ENCODE measurements at regions not wholly inside any gene's neighbourhood (a gene's known extent, or its start where the extent isn't known, plus 50 kb on each side); places are given as distances from the start of the nearest gene placed in this dataset.

DNA sequence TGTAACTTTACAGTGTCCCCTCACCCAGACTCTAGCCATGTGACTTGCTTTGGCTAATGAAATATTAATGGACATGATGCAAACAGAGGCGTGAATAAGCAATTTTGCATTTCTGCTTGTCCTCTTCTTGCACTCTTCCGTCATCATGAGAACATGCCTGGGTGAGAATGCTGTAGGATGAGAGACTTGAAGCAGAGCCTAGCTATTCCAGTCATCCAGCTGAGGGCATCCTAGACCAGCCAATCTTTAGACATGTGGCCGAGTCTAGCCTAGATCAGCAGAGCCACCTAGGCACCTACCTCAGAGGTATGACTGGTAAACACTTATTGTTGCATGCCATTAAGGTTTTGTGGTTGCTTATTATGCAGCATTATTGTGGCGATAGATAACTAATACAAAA is 450.5 kb upstream of the AZI2 start:
- DNase-seq (ENCODE audit: low read depth in 2 of 2, low spot score in 1 of 2), result no peak

DNA sequence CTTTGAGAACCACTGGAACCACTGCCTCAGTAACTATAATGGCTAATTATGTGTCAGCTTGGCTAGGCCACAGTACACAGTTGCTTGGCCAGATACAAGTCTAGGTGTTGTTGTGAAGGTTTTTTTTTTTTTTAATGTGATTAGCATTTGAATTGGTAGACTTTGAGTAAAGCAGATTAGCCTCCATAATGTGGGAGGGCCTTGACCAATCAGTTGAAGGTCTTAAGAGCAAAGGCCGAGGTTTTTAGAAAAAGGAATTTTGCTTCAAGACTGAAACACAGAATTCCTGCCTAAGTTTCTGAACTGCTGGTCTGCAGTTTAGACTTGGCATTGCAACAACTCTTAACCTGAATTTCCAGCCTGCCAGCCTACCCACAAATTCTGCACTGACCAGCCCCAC is 451.6 kb upstream of the AZI2 start:
- no peak for DNase-seq (ENCODE audit: low read depth in 2 of 2, low spot score in 1 of 2)

DNA sequence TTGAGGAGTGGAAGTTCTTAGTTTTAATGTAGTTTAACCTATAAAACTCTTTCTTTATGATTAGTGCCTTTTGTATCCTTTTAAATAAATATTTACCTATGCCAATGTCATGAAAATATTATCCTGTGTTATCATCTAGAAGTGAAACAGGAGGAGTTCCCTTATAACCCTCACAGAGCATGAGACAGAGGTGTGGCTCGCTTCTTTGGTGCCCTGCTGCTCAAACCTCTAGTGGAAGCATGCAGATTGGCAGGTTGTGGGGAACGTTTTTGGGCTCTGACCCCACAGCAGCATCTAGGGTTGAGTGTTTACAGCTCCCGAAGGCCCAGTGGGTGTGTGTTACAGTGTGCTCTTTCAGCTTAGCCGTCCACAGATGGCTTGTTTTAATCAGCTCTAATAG is 459.4 kb upstream of the AZI2 start:
- no peak for DNase-seq (ENCODE audit: low read depth in 2 of 2, low spot score in 1 of 2)

DNA sequence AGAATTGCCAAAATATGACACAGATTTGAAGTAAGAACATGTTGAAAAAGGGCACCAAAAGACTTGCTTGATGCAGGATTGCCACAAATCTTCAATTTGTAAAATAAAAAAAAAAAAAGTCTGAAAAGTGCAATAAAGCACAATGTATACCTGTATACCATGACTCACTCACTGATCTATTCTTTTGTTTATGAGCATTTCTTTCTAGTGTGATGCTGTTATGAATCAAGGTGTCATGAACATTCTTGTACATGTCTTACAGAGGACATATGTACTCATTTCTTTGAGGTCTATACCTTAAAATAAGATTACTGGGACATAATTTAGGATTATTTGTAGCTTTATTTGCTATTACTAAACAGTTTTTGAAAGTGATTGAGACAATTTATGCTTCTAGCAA is 464.9 kb upstream of the RBMS3 start:
- DNase-seq (ENCODE audit: low read depth in 2 of 2, low spot score in 1 of 2), result no peak

DNA sequence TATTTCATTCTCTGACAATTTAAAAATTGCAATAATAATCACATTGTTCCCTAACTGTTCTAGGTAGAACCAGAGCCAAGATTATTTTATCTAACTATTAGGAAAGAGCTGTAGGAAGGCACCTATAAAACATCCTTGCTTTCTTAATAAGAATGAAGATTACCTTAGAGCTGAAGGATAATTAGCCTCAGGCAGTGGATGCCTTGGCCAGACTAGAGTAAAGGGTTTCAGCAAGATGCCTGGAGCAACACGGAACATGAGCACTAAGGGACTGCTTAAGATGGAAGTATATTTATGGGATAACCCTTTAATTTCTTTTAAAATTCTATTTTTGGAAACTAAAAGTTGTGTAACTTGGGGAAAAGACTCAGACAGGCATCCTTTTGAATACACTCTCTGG is 456.6 kb upstream of the RBMS3 start:
- no peak for DNase-seq (ENCODE audit: low read depth in 2 of 2, low spot score in 1 of 2)

DNA sequence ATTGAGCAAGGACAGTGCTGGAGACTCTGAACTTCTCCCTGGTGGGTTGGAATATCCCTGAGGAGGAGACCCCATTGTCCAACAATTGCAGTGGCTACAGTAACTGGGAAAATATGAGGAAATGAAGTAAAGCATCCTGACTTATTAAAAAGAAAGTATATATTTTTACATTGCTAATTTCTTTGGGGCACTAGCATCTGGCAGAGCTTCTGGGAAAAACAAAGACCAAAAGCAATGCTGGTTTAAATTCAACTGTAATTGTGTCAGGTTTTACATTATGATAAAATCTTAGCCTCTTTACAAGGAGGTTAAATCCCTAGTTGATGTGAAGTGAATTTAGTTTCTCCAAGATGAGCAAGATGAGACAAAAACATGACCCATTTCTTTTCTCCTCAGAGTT is 454.0 kb upstream of the RBMS3 start:
- no peak for DNase-seq (ENCODE audit: low read depth in 2 of 2, low spot score in 1 of 2)

DNA sequence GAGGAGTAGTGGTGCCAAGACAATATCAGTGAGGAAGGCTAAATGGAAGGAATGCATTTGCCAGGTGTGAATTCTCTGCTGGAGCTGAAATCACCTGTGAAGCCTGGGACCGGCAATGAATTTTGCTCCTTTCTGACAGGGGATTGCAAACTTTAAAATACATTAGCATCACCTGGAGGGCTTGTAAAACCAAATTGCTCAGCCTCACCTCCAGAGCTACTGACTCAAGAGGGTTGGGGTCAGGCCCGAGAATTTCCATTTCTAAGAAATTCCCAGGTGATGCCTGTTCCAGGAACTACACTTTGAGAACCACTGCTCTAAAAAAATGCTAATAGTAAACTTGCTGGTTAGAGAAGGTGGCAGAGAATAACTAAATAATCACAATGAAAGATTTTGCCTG is 445.6 kb upstream of the RBMS3 start:
- no peak for DNase-seq (ENCODE audit: low read depth in 2 of 2, low spot score in 1 of 2)

DNA sequence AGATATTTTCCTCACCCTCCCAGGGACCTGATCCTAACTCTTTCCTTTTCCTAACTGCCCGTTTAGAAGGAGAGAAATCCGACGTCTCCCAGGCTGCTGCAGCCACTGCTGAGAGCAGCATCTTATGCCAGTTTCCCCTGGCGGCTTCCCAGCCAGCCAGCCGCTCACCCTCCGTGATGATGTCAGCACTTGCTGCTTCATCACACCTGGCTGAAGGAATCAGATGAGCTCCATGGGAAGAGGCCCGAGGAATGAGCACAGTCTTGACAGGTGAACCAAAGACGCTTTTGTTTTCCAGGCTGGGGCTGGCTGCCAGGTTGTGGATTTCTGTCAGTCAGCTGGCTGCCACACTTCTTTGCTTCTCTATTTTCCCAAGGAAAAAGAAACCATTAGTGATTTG is 445.1 kb upstream of the RBMS3 start:
- DNase-seq (ENCODE audit: low read depth in 2 of 2, low spot score in 1 of 2), result no peak

DNA sequence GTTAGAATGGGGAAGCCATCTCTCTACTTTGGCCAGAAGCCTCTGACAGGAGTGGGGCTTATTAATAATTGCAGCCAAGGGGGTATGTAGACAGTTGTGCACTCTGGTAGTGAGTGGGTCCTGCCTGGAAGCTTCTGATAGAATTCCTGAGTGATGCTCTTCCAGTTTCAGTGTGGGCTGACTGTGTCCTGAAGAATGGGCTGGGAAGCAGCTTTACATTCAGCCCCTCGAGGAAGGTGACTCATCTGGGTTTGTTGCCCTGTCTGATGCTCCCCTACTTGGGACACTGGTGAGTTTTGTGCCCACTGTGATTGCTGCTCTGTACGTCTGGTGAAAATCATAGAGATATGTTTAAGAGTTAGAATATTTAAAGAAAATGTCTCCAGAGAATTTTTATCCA is 444.7 kb upstream of the RBMS3 start:
- DNase-seq (ENCODE audit: low read depth in 2 of 2, low spot score in 1 of 2), result no peak

DNA sequence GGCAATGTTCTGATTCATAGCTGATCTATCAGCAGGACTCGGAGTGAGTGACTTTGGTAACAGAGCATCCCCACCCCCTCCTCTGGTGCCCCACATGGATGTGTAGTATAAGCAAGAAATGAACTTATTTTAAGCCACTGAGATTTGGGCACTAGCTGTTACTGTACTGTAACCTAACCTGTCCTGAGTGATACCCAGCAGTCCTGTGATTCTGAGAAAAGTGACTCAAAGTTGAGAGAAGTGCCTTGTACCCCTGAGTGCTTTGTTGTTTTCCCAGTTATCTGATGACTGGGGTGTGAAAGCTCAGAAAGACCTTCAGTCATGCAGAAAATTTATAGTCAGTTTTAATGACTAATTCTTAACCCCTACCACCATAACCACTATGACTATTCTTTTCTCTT is 439.9 kb upstream of the RBMS3 start:
- no peak for DNase-seq (ENCODE audit: low read depth in 2 of 2, low spot score in 1 of 2)

DNA sequence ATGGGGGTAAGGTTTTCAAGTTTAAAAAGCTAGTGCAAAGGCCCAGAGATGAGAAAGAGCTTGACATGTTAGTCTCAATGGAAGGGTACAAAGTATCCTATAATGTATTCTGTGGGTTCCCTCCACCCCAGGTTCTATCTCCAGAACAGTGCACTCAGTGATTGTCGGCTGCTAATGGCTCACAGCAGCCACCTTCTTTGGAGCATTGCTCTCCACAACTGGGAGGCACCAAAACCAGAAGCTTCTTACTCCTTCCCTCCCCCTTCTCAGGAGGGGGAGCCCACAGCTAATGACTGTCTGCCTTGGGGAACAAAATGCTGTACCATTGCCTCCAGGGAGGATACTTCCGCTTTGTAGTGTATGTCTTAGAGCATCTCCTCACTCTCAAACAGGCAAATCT is 439.4 kb upstream of the RBMS3 start:
- DNase-seq (ENCODE audit: low read depth in 2 of 2, low spot score in 1 of 2), result no peak

DNA sequence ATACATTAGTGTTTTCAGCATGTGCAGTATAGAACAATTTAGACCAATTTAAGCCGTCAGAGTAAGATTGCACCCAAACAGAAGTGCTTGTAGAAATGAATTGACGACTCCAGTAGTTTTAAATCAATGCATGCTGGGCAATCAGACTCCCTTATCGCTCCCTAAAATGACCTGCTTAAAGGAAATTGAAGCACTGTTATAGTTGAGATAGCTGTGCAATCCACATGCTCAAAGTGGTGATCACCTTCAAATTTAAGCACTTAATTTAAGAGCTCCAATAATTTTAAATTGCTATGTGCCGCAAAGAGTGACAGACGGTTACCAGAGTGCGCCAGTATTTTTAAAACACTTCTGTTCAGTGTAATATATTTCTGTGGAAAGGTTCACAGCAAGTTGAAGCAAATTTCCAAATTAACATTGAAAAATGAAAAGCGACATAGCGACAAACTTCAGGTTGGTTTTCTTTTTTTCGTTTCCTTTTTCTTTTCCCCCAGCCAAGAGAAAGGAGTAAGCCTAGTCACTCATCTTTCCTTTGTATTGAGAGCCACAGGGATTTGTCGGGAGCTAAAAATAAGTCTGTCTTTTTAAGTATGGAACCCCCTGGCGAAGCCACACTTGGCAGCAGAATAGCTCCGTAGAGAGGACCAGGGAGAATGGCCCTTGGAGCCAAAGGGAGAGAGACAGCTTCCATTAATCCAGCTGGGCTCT is 436.4 kb upstream of the RBMS3 start:
- no peak for DNase-seq (ENCODE audit: low read depth in 2 of 2, low spot score in 1 of 2)

DNA sequence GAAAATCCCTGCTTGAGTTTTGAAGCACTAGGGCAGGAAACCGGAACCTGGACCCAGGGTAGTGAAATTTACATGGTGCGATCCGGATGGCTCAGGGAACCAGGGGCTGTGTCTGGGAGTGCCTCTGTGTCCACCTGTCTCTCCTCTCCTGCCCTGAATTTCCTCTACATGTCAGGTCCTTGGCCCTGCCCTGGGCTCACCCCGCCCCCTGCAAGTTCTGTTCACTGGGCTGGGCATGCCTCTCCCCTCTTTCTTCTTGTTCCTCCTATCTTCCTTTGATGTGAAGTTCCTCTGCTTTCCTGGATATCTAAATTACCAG is 435.9 kb upstream of the RBMS3 start:
- DNase-seq (ENCODE audit: low read depth in 2 of 2, low spot score in 1 of 2), result no peak

DNA sequence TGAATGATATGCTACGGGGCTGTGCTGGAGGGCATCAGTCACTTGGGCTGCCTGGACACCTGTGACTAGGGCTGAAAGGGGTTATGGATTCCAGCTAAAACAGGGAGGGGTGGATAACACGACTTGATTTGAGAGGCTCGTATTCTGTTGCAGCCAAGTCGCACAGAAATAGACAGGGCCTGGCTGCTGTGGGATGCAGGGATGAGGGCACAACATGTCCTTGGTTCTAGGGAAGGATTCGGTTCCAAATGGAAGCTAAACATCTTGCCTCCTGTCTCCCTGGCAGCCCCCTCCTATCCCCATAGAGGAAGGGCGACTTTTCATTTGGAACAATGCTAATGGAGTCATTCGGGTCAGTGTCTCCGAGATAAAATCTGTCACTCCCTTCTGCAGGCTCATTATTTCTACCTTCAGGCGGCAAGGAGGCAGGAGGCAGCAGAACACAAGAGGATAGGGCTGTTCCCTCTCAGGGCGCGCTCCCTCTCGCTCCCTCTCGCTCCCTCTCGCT is 433.8 kb upstream of the RBMS3 start:
- no peak for DNase-seq (ENCODE audit: low read depth in 2 of 2, low spot score in 1 of 2)

DNA sequence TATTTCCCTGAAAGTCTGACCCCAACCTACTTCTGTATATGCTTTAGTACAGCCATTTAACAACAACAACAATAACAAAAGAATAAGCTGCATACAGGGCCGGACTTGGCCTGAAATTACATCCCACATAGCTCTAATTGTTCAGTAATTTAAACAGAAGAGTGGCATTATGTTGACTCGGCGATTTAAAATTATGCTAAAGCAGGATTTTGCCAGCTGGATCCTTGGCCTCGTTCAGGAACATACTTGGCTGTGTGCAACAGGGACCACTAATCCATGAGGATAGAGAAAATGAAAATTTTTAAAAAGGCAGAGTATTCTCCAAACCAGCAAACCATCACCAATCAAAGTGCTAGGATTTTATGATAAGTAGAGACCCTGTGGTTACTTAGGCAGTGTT is 433.1 kb upstream of the RBMS3 start:
- DNase-seq (ENCODE audit: low read depth in 2 of 2, low spot score in 1 of 2), result no peak

DNA sequence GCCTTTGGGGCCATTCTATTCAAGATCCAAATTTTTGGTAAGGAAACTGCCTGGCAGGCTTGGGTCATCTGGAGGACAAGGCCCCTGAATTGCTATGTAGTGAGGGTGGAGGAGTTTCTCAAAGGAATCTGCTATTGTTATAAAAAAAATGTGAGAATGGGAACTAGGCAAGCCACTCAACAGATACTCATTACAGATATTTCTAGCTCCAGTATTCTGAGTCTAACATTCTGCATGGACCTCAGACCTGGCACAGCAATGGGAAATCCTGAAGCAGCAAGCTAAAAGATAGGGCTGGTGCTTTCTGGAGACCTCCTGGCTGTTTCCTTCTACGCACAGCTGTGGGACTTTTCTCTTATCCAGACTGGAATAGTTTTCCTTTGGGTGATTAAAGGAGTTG is 430.7 kb upstream of the RBMS3 start:
- DNase-seq (ENCODE audit: low read depth in 2 of 2, low spot score in 1 of 2), result no peak

DNA sequence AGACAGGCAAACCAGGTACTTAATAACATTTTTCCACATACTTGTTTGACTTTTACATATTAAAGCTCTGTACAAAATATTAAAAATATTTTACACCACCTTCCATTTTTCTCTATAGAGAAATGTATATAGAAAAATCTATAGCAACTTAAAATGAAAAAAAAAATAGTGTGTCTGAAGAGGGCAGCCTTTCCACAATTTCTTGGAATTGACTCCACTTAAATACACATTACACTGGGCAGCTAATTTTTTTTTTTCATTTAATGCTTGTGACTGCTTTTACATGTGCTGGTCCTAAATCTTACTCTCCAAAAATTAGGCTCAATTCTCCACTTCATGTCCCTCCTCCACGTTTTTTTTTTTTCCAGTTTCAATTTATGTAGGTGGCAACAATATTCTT is 427.0 kb upstream of the RBMS3 start:
- no peak for DNase-seq (ENCODE audit: low read depth in 2 of 2, low spot score in 1 of 2)

DNA sequence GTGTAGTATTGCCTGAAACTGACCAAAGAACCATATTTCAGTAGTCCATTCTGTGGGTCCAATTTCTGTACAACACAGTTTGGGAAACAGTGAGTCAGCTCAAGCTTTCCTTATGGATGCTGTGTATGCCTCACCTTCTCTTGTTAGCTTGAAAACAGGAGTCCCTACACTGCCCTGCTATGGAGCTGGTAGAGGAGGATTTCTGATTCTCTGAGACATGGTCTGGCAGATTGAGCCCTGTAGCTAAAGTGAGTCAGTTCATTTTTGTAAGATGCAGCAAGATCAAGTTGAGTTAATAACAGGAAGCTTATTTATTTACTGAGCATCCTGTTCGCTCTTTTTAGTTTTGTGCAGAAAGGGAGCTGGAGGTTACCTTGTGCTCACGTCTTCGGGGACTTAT is 424.1 kb upstream of the RBMS3 start:
- no peak for DNase-seq (ENCODE audit: low read depth in 2 of 2, low spot score in 1 of 2)

DNA sequence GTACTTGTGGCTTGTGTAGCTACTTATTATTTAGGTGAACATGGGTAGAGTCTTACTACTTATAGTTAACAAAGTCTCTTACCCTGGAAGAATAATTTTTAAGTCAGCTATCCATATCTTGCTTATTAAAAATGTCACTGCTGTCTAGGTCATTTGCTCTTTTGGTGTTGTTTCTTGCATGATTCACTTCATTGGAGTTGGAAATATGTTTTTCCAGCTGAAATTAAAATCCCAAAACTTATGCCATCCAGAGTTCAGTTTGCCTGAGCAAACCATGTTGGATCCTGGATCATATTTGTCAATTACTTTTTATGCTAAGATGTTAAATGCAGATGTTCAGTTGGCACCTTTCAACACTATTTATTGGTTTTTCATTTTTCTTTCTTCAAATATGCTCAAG is 421.0 kb upstream of the RBMS3 start:
- no peak for DNase-seq (ENCODE audit: low read depth in 2 of 2, low spot score in 1 of 2)

DNA sequence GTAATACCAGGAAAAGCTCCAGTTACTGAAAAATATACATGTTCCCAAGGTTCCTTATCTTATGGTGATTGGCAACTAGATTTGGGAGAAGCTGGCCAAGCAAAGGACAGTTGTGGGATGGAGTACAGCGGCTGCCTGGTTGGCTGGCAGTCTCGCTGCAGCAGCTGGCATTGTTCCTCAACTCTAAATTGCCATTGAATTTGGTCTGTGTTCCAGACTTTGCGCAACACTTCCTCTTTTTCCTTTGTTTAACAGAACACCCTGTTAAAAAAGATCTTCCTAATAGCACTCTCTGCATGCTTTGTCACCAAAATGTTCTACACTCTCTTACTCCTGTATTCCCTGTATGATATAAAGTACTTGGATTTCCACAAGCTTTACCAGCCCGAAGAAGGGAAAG is 420.6 kb upstream of the RBMS3 start:
- DNase-seq (ENCODE audit: low read depth in 2 of 2, low spot score in 1 of 2), result no peak

DNA sequence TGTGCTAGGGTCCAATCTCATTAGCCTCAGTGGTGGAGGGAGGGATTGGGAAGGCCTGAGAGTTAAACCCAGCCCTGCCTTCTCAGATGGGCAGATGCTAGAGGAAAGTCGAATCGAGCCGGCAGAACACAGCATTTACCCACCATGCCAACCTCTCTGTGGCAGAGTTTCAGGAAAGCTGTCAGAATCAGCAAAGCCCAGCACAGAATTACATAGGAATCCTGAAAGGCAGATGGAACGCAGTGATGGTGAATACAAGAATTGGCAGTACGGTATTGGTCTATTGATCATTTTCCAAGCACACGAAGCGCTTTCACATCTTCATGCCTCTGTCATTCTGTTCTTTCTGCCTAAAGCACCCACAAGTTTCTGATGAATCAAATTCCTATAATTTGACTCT is 417.7 kb upstream of the RBMS3 start:
- no peak for DNase-seq (ENCODE audit: low read depth in 2 of 2, low spot score in 1 of 2)

DNA sequence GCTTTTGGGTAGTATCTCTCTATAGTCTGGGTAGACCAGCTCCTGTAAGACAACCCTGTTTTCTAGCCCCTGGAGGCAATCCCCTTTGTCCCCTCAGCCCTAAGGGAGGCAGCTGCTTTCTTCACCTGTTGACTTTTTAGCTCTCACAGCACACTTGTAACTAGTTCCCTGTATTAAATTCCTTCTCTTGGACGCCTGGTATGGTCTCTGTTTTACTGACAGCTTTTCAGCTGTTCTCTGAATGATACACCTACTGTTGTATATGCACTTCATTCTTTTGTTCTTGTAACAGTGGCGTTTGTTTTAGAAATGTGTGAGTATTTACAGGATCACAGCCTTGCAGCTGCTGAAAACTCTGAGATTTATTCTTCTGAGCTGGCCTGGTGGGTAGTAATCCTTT is 413.0 kb upstream of the RBMS3 start:
- DNase-seq (ENCODE audit: low read depth in 2 of 2, low spot score in 1 of 2), result no peak

DNA sequence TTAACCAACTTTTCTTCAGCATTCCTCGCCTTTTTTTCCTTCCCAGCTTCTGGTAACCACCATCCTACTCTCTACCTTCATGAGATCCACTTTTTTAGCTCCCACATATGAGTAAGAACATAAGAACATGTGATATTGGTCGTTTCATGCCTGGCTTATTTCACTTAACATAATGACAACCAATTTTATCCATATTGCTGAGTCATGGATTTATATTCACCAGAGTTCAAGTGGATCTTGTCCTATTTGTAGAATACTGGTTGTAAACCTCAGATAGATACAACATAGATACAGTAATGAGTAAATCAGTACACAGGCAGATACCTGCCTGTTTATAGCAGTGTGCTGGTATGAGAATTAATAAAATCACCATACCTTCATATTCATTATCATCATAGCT is 412.0 kb upstream of the RBMS3 start:
- no peak for DNase-seq (ENCODE audit: low read depth in 2 of 2, low spot score in 1 of 2)

DNA sequence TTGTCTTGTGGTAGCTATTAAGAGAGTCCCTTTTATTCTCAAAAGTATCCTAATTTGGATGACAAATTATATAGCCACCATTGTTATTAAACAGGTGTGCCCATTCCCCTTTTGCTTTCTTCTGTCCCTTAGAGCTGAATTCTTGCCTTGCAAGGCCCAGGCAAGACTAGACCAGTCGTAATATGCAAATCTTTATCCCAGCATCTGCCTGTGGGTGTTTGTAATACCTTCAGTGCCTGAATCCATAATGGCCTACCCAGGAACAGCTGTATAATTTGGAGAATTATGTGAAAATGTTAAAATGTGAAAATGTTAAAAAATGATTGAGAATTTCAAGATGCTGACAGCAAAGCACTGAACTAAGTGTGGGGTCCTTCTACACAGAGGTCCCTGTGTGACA is 403.0 kb upstream of the RBMS3 start:
- DNase-seq (ENCODE audit: low read depth in 2 of 2, low spot score in 1 of 2), result no peak
